ENCODE measurements at regions not wholly inside any gene's neighbourhood (a gene's known extent, or its start where the extent isn't known, plus 50 kb on each side); places are given as distances from the start of the nearest gene placed in this dataset.

- TF ChIP-seq CTCF (IDR thresholded peaks at IDR 0.05 in 8 of 11, conservative IDR thresholded peaks at IDR 0.05 in 3 of 11): no peak
- no peak for TF ChIP-seq POLR2AphosphoS5 (IDR thresholded peaks at IDR 0.05)
Observed at GRCh38 chr20:21026951-21027350, 79.2 kb downstream of the LINC00237 start.

Data from spleen (tissue), 7 donors.